GM23338 (cell line): ENCODE measurements at regions not wholly inside any gene's neighbourhood (a gene's known extent, or its start where the extent isn't known, plus 50 kb on each side); places are given as distances from the start of the nearest gene placed in this dataset.

Experiments
- ATAC-seq: fragments of 200-7000 bp; cut with Tn5 transposase; 3 replicates; pipeline ENCODE4 v1.9.1; 2020
- DNase-seq: peaks from one replicate; pipeline ENCODE4 v3.0.0-alpha.2; 2015; ENCODE audit warnings: low spot score
- H2AFZ ChIP-seq: fragments of 200-600 bp; sonication (generic); 2 replicates; pipeline ENCODE4 v1.8.0; 2016; ENCODE audit warnings: antibody characterized with exemption, mild to moderate bottlenecking, moderate library complexity
- H3F3A ChIP-seq: fragments of 200-600 bp; sonication (generic); replicated peaks from 2 replicates; pipeline ENCODE4 v1.8.0; 2017; ENCODE audit warnings: antibody characterized with exemption, mixed run types, low read depth
- H3K27ac ChIP-seq: fragments of 200-600 bp; sonication (generic); 2 replicates; pipeline ENCODE4 v1.6.1; 2016; ENCODE audit warnings: low read depth
- H3K27me3 ChIP-seq: fragments of 200-600 bp; sonication (generic); 2 replicates; pipeline ENCODE4 v1.8.0; 2016; ENCODE audit warnings: mild to moderate bottlenecking, mixed run types, moderate library complexity; ENCODE audit not compliant: insufficient read depth
- H3K36me3 ChIP-seq: fragments of 200-600 bp; sonication (generic); 2 replicates; pipeline ENCODE4 v1.8.0; 2016; ENCODE audit warnings: mild to moderate bottlenecking; ENCODE audit not compliant: insufficient read depth
- H3K4me1 ChIP-seq: fragments of 200-600 bp; sonication (generic); 2 replicates; pipeline ENCODE4 v1.8.0; 2016; ENCODE audit warnings: mild to moderate bottlenecking, moderate library complexity; ENCODE audit not compliant: insufficient read depth
- H3K4me2 ChIP-seq: fragments of 200-600 bp; sonication (generic); 2 replicates; pipeline ENCODE4 v1.7.1; 2017; ENCODE audit warnings: mixed run types
- H3K4me3 ChIP-seq: fragments of 200-600 bp; sonication (generic); 2 replicates; pipeline ENCODE4 v1.6.1; 2016; ENCODE audit warnings: mixed run types
- H3K79me2 ChIP-seq: fragments of 200-600 bp; sonication (generic); replicated peaks from 2 replicates; pipeline ENCODE4 v1.8.0; 2017; ENCODE audit warnings: mild to moderate bottlenecking; ENCODE audit not compliant: insufficient read depth
- H3K9me2 ChIP-seq: fragments of 200-600 bp; sonication (generic); 2 replicates; pipeline ENCODE4 v1.8.0; 2017; ENCODE audit not compliant: insufficient read depth
- H4K20me1 ChIP-seq: fragments of 200-600 bp; sonication (generic); replicated peaks from 2 replicates; pipeline ENCODE4 v1.8.0; 2017; ENCODE audit warnings: mild to moderate bottlenecking; ENCODE audit not compliant: insufficient read depth
- H3K27ac Mint-ChIP-seq: 2 replicates; pipeline ENCODE4 v1.8.0; 2020; ENCODE audit warnings: inconsistent platforms, mild to moderate bottlenecking, moderate library complexity, mixed read lengths
- H3K27me3 Mint-ChIP-seq: 3 replicates; pipeline ENCODE4 v1.8.0; 2022; ENCODE audit warnings: low read depth, mild to moderate bottlenecking, moderate library complexity, mixed read lengths, inconsistent platforms; ENCODE audit not compliant: insufficient read depth, poor library complexity
- H3K36me3 Mint-ChIP-seq: 3 replicates; pipeline ENCODE4 v1.8.0; 2021; ENCODE audit warnings: low read depth, mild to moderate bottlenecking, inconsistent platforms, moderate library complexity, mixed read lengths
- H3K4me1 Mint-ChIP-seq: 3 replicates; pipeline ENCODE4 v1.8.0; 2020; ENCODE audit warnings: mild to moderate bottlenecking, inconsistent platforms, mixed read lengths
- H3K4me3 Mint-ChIP-seq: 3 replicates; pipeline ENCODE4 v1.8.0; 2021; ENCODE audit warnings: moderate library complexity, mild to moderate bottlenecking, inconsistent platforms, mixed read lengths
- H3K9me3 Mint-ChIP-seq: 3 replicates; pipeline ENCODE4 v1.8.0; 2020; ENCODE audit warnings: moderate library complexity, mild to moderate bottlenecking, inconsistent platforms, mixed read lengths
- CREB1 ChIP-seq: fragments of 250-450 bp; sonication (Bioruptor Pico); IDR thresholded peaks from 2 replicates; pipeline ENCODE4 v1.5.0; 2020; ENCODE audit warnings: low read depth, mild to moderate bottlenecking, moderate library complexity
- CTCF ChIP-seq, 2 experiments: fragments of 200-600 bp in 1 of 2; sonication (generic) in 1 of 2; conservative IDR thresholded peaks; 2 replicates each; pipeline versions ENCODE4 v1.5.1 to v1.6.1; 2016 to 2017; ENCODE audit warnings: antibody characterized with exemption in 2 of 2, low read depth in 2 of 2, mild to moderate bottlenecking in 2 of 2, moderate library complexity in 1 of 2
- EZH2 ChIP-seq: fragments of 200-600 bp; sonication (generic); IDR thresholded peaks from one replicate; pipeline ENCODE4 v1.8.0; 2017; ENCODE audit warnings: antibody characterized with exemption, mild to moderate bottlenecking, low read depth; ENCODE audit not compliant: unreplicated experiment
- EZH2phosphoT487 ChIP-seq: fragments of 200-600 bp; sonication (generic); IDR thresholded peaks from one replicate; pipeline ENCODE4 v1.8.1; 2018; ENCODE audit warnings: antibody characterized with exemption; ENCODE audit not compliant: unreplicated experiment
- JUNB ChIP-seq: IDR thresholded peaks from one replicate; pipeline ENCODE4 v1.6.1; 2016; ENCODE audit warnings: antibody characterized with exemption; ENCODE audit not compliant: unreplicated experiment
- REST ChIP-seq: IDR thresholded peaks from one replicate; pipeline ENCODE4 v1.6.1; 2018; ENCODE audit warnings: antibody characterized with exemption; ENCODE audit not compliant: unreplicated experiment
- STAT1 ChIP-seq: IDR thresholded peaks from one replicate; pipeline ENCODE4 v1.6.1; 2016; ENCODE audit warnings: antibody characterized with exemption; ENCODE audit not compliant: unreplicated experiment
- ZNF462 ChIP-seq: fragments of 250-450 bp; sonication (Bioruptor Pico); IDR thresholded peaks from 2 replicates; pipeline ENCODE4 v1.5.0; 2020; ENCODE audit warnings: mild to moderate bottlenecking, moderate library complexity

GRCh38 chr5:167827766-167828165 lies 463.7 kb upstream of the WWC1 start (continued):
- no peak for TF ChIP-seq ZNF462 (CRISPR knock-in tag)
- TF ChIP-seq EZH2phosphoT487, result no peak

- DNase-seq (no peak), ATAC-seq (no peak)
- H3K9me2 ChIP-seq, result no peaks in the 10 kb centered on the region
- no peaks in the 10 kb centered on the region for H3K36me3 Mint-ChIP-seq
- H3K4me1 Mint-ChIP-seq, result peaks cover 16% of the 10 kb centered on the region; the same call in 2 of the 3 replicates
- no peak overlapping the region for H2AFZ ChIP-seq
- H3K4me3 ChIP-seq, result no peak overlapping the region
- H3K36me3 ChIP-seq, result no peaks in the 10 kb centered on the region
- peaks cover 3% of the 10 kb centered on the region for H3K27me3 Mint-ChIP-seq
- TF ChIP-seq STAT1, result no peak
- H3K27ac Mint-ChIP-seq, result no peak overlapping the region
- H4K20me1 ChIP-seq, result no peaks in the 10 kb centered on the region
- no peak overlapping the region for H3K4me2 ChIP-seq
- no peak overlapping the region for H3K4me3 Mint-ChIP-seq
- H3K9me3 Mint-ChIP-seq, result no peaks in the 10 kb centered on the region
- H3K27ac ChIP-seq, result no peak overlapping the region
- no peaks in the 10 kb centered on the region for H3K27me3 ChIP-seq
- H3K4me1 ChIP-seq, result peaks cover 7% of the 10 kb centered on the region; the same call in 1 of the 2 replicates
- no peaks in the 10 kb centered on the region for H3F3A ChIP-seq
- H3K79me2 ChIP-seq, result no peaks in the 10 kb centered on the region
These were observed 459.5 kb upstream of the WWC1 start for GRCh38 chr5:167831754-167832504.

DNA sequence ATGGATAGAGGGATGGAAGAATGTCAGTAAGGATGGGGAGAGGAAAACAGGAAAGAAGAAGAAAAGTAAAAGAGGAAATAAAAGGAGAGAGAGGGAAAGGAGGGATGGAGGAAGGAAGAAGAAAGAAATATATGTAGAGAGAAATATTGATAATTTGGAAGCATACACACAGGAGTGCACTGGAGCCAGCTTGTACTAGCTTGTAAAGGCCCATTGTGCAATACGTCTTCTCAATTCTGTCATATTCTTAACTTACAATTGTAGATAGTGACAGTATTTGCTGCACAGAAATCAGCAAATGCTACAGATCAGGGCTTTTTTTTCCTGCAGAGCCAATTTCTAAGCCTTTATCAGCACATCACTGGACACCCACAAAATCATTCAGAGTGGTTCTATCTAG lies 458.8 kb upstream of the WWC1 start:
- H3F3A ChIP-seq, result no peaks in the 10 kb centered on the region
- no peaks in the 10 kb centered on the region for H3K79me2 ChIP-seq
- Mint-ChIP-seq H3K9me3 (no peaks in the 10 kb centered on the region), H3K27me3 (peaks cover 3% of the 10 kb centered on the region), H3K27ac (no peak overlapping the region), H3K36me3 (no peaks in the 10 kb centered on the region), H3K4me3 (no peak overlapping the region), H3K4me1 (peaks cover 13% of the 10 kb centered on the region; the same call in 2 of the 3 replicates)
- DNase-seq (no peak), ATAC-seq (no peak)
- H4K20me1 ChIP-seq, result no peaks in the 10 kb centered on the region
- H2AFZ ChIP-seq, result no peak overlapping the region
- no peak overlapping the region for H3K27ac ChIP-seq
- no peaks in the 10 kb centered on the region for H3K9me2 ChIP-seq
- H3K36me3 ChIP-seq, result no peaks in the 10 kb centered on the region
- no peak overlapping the region for H3K4me3 ChIP-seq
- H3K27me3 ChIP-seq, result no peaks in the 10 kb centered on the region
- H3K4me2 ChIP-seq, result no peak overlapping the region
- H3K4me1 ChIP-seq, result peaks cover 7% of the 10 kb centered on the region; the same call in 1 of the 2 replicates
- TF ChIP-seq CTCF (conservative IDR thresholded peaks at IDR 0.05; ENCODE audit: low read depth in 2 of 2), result no peak
- no peak for TF ChIP-seq EZH2
- TF ChIP-seq REST, result no peak
- TF ChIP-seq JUNB, result no peak
- no peak for TF ChIP-seq CREB1 (CRISPR knock-in tag)
